ENCODE measurements at regions not wholly inside any gene's neighbourhood (a gene's known extent, or its start where the extent isn't known, plus 50 kb on each side); places are given as distances from the start of the nearest gene placed in this dataset.
"Not testable (repeated sequence)": the region's sequence is repeated elsewhere in the genome, so short reads cannot be mapped to it uniquely, and the experiment has no call there.

DNA sequence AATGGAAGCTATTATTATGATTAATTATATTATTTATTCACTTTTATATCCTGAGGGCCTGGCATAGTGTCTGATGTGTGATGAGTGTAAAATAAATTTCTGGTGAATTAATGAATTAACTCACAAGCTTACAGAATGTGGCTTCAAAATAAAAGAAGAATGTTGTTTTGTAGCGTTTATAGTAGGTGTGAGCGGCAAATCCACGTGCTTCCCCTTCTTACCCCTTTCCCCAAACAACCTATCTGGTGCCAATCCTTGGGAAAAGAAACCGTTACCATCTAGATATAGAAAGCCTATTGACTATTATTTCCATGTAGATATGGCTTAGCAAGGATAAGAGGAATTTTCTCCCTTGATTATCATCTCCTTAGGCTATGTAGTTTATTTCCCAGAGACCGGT lies 144.6 kb upstream of the CITED2 start:
- intact Hi-C loops (cut with micrococcal nuclease): no loop called here

DNA sequence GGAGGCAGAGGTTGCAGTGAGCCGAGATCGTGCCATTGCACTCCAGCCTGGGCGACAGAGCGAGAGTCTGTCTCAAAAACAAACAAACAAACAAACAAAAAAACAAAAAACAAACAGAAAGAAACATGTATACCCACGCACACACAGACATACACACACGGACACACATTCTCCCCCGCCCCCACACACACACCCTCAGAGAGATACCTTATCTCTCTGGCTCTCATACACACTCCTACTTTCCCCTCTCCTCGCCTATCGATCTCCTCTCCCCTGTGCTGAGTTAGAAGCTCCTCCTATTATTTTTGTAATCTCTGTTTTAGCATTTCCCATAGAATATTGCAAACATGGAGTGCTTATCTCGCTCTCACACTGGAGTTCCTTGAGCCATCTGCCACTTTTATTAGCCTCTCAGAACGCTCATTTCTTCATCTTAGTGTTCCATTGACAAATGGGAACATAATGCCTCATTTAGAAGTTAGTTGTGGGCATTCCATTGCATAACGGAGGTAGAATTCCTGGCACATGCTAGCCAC lies 144.2 kb upstream of the CITED2 start:
- intact Hi-C loops (cut with micrococcal nuclease): no loop called here

DNA sequence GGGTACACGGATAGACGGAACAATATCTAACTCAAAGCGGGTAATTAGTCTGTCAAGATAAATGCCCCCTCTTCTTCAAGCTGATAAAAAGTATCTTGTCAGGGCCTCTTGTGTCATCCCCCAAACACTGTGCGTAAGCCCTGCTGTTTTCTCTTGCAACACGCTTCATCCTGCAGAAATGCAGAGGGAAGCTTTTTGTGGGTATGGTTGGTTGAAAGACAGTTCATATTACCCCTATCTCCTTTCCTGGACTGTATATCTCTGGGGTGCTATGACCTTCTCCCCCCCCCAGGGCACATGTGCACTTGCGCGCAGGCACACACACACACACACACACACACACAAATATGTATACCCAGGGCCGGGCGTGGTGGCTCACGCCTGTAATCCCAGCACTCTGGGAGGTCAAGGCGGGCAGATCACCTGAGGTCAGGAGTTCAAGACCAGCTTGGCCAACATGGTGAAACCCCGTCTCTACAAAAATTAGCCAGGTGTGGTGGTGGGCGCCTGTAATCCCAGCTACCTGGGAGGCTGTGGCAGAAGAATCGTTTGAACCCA lies 143.6 kb upstream of the CITED2 start:
- intact Hi-C loops (cut with micrococcal nuclease): not testable (repeated sequence)

DNA sequence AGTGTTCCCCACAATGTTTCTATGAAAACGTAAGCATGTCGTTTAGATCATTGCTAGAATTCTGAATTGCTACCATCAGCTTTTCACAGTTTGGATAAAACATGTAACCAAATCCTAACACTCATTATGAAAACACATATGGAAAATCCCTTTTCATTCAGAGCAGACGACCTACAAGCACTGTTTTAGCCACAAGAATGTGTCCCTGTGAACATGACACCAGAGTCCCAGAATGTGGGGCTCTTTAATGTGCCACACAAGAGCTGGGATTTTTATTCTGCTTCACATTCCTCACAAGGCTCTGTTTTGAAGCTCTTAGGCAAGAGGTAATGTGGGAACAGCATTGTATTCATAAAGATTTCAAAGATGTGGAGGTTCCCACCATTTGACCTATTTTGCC lies 141.1 kb upstream of the CITED2 start:
- intact Hi-C loops (cut with micrococcal nuclease): no loop called here

DNA sequence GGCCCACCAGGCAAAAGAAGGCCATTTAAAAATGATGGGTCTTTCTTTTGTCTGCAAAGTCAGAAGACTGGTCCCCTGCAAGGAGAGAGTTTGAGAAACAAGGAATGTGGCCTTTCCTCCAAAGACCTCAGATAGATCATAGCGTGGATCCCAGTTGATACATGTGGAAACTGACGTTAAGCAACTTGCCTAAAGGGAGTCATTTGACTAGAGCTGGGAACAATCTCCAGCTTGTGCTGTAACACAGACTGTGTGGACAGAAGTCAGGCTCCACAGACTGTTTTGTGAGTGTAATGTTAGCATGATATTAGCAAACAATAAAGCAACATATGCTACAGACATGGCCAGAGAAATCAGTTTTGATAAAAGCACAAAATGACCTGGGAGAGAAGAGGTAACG lies 140.4 kb upstream of the CITED2 start:
- intact Hi-C loops (cut with micrococcal nuclease): no loop called here

DNA sequence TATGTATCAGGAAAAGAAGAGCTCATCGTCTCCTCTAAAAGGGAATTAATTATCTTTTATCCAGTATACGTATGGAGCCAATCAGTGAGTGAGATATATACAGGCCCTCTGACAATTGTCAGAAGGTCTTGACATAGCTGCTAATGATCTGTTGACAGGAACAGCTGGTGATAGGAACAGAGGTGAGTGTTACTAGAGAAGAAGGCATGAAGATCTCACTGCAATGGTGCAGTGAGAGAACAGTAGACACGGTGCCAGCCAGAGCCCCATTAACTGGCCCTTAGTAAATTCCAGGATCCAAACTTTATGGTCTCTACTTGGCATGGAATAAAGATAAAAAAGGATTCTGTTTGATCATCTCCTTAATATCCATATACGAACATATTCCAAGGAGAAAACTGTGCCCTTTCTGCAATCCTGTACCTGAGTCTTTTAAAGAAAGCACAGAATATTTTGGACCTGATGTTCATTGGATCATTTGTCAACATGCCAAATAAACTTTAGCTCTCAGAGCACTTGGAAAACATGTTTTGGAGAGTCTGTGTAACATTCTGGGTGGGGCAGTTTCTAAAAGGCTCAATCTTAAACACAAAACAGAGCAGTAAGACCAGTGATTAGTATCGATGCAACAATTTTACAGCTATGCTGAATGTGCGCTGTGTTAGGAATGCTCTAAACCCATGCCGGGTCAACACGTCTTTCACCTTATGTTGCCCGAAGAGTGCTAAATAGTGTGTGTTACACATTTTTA lies 135.8 kb upstream of the CITED2 start:
- intact Hi-C loops (cut with micrococcal nuclease): no loop called here

DNA sequence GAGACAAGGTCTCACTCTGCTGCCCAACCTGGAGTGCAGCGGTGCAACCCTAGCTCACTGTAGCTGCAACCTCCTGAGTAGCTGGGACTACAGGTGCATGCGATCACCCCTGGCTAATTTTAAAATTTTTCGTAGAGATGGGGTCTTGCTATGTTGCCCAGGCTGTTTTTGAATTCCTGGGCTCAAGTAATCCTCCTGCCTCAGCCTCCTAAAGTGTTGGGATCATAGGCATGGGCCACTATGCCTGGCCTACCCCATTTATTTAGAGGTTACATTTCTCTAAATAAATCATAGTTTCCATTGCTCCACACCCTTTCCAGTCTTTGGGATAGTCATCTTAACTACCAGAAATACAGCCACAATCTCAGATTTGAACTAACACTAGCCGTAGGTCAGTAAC lies 134.7 kb upstream of the CITED2 start:
- intact Hi-C loops (cut with micrococcal nuclease): no loop called here

DNA sequence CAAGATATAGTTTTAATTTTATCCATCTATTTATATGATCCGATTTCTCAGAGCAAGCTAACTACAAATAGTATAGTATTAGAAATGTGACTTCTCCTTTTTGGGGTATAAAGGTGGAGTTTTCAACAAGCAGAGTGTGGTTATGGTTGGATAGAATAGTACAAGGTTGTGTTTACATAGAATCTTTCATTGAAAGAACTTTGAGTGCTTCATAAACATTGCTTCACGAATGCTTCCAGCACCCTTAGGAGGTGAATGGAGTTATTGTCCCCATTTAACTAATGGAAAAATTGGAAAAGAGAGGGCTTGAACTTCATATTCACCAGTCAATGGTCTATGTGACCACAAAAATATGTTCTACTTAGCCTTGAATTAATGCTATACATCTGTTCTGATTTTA lies 134.1 kb upstream of the CITED2 start:
- intact Hi-C loops (cut with micrococcal nuclease): no loop called here

DNA sequence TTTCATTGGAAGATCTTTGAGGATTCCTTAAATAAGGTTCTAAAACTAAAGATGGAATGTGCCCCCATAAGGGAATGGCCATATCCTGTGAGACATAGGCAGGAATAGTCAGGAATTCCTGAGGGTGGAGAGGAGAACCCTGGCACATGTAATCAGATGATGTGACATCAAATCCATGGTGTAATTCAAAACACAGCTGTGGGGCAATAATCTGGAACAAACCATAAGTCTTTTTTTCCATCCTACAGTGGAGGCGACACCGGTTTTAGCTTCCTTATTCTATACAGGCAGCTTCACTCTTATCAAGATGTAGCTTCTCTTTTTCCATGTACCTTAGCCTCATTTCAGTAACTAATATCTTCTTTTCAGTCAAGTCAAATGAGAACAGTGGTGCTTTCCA lies 133.6 kb upstream of the CITED2 start:
- intact Hi-C loops (cut with micrococcal nuclease): no loop called here

DNA sequence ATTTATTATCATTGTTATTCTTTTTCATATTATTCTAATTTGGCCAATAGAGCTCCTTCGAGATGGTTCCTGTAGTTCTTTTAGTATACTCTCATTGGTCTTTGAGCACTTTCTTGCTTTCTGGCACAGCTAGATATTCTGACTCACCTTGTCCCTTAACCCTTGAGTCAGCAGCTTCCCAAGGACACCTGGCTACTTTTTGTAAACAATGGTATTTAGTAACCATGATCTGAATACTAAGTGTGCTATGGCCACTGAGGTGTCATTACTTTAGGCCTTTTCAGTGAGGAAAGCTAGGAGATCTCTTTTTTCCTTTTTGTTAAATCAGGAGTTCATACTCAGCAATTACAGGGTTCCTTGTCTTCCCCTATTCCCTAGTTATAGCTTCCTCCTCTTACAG lies 126.5 kb upstream of the CITED2 start:
- intact Hi-C loops (cut with micrococcal nuclease): no loop called here

DNA sequence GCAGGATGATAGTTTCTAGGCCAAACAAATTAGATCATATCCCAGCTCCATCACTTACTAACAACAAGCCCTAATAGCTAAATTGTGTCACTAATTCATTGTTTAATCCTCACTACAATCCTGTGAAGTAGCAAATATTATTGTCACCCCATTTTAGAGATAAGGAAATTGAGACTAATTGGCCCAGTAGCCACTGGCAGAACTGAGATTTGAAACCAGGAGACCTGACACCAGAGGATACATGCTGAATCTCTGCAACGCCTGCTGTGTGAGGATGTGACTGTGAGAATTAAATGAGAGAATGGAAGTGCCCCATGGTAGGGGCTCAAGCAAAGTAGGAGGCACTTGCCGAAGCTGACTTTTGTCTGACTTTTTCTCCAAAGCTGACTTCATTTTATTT lies 124.3 kb upstream of the CITED2 start:
- intact Hi-C loops (cut with micrococcal nuclease): no loop called here

DNA sequence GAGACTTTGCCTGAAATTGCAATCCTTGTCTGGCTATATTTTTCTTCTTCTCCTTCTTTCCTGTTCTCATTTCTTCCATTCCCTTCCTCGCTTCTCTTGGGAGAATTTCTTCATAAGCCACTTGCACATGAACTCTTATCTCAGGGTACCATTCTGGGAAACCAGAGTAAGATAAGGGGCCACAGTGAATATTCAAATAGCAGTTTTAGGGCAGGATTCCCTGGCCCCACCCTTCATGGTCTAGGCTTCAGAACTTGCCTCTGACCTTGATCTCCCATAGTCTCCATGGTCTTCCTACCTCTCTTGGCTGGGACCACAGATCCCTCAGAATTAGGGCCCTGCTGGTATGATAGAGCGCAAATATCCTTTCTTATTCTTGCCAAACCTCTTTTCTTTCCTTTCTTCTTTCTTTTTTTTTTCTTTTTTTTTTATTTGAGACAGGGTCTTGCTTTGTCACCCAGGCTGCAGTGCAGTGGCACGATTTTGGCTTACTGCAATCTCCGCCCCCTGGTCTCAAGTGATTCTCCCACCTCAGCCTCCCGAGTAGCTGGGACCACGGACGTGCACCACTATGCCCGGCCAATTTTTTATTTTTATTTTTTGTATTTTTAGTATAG lies 123.0 kb upstream of the CITED2 start:
- intact Hi-C loops (cut with micrococcal nuclease): no loop called here

DNA sequence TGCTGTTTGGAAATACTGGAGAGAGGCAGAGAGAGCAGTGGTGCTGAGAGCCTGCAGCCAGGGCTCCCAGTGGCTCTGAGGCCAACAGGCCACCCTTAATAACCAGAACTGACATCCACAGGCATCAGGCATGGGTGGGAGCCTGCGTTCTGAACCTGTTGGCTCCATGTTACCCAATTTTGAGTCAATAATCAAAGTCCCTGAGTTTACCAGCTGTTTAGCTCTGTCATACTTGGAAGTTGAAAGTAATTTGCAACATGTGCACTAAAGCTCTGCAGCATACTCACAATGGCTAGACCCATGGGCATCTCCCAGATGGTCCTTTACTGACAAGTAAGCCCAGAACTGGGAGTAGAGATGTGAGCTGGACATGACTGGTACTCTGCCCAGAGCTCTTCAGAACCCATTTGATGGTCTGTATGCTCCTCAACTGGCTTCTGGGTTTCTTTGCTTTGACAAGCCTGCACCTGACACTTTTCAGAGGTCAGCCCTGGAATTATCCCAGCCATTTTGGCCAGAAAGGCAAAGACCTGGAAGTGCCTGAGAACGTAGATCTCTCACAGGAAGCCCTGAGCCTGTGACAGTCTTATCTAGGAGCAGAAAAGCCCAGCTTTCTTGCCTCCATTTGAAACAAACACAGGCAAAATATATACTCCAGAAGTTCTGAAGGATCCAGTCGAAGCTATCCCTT lies 122.4 kb upstream of the CITED2 start:
- intact Hi-C loops (cut with micrococcal nuclease): no loop called here

DNA sequence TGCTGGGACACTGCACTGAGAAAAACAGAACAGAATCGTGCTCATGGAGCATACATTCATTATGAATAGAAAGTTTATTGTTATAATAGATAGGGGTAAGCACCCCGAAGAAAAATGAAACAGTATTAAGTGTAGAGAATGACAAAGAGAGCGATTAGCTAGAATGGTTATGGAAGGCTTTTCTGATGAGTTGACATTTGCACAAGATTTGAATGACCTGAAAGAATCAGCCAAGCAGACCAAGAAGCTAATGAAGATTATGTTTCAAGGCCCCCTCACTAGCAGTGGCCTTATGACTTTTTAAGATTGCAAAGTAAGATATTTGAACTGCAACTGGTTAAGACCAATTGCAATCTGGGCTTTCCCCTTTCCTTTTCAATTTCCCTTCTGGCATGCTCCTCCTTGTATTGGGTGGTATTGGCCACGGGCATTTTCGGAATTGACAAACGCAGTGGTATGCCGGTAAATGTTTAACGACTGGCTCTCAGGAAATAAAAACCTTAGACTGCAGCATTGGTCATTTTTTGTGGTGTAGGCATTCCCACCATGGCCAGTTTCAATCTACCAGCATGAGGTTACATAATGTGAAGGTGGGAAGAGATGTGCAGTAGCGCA lies 120.0 kb upstream of the CITED2 start:
- intact Hi-C loops (cut with micrococcal nuclease): no loop called here

DNA sequence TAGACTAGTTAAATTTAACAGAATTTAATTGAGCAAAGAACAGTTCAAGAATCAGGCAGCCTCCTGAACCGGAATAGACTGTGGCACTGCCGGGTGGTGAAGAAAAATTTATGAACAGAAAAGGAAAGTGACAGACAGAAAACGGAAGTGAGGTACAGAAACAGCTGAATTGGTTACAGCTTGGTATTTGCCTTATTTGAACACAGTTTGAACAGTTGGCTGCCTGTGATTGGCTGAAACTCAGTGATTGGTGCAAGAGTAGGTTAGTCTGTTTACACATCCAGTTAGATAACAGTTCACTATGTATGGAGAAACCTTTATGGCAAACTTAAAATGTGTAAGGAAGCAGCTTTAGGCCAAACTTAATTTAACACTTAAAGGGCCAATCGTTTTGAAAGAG lies 116.0 kb upstream of the CITED2 start:
- intact Hi-C loops (cut with micrococcal nuclease): no loop called here

DNA sequence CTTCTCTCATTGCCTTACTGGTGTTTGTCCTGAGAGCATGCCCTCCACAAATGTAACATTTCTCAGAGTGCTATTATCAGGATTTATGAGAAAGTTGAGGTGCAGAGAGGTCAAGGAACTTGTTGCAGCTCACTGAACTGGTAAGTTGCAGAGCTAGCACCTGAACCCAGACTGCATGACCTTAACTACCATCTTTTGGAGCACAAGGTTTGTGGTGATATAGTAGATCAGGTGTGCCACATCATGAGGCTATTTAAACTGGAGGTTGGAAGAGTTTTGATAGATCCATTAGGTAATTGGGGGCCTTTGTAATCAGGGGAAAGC lies 112.0 kb upstream of the CITED2 start:
- intact Hi-C loops (cut with micrococcal nuclease): no loop called here

DNA sequence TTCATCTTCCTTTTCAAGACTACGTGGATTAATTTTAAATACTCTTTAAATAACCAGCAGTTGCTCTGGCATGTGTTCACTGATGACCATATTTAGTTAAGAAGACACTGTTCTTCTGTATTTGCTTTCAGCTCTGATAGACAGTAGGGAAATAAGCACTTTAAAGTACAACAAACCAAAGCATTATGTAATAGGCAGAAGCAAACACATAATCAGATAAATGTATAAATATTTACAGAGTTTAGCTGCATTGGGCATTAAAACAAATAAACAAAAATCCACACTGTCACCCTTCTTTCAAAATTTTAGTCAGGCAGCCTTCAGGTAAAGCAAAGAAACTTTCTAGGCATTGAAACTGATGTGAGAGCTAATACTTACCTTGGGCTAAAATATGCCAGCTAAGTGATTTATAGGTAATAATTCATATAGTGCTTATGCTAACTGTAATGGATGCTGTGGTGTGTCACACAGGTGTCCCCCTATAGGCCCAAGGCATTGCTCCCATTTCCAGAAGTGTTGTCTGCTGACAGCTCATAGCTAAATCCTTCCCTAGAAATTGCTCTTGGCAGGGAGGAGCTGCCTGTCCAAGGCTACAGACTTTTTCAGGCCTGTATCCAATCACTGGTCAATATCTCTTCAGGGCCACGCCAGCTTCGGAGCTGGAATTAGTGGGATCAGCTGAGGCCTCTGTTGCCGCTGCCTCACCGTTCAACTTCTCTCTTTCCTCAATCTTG lies 111.5 kb upstream of the CITED2 start:
- intact Hi-C loops (cut with micrococcal nuclease): no loop called here

DNA sequence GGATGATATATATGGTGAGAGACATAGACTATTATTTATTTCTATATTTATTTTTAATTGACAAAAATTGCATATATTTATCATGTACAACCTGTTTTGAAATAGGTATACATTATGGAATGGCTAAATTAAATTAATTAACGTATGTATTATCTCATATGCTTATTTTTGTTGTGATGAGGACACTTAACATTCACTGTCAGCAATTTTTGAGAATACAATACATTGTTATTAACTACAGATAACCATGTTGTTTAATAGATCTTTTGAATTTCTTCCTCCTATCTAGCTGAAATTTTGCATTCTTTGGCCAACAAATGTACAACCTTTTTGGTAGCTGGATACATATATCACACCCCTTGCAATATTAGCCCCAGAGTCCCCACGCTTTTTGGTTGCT lies 110.7 kb upstream of the CITED2 start:
- intact Hi-C loops (cut with micrococcal nuclease): no loop called here

DNA sequence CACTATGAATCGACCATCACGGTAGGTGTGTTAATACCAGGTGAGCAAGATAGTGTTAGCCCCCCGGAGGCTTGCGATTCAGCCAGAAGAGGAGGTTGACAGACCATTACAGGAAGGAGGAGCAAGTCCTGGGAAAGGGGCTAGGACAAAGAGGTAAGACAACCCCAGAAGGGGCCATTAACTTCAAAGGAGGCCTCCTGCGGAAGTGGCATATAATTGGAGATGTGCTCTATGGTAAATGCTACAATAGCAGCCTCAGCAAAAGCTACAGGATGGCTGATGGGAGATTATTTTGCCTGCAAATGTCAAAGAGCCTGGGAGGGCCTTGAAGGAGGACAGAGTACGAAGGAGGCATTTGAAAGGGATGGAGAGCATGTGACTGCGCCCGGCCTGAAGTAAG lies 108.6 kb upstream of the CITED2 start:
- intact Hi-C loops (cut with micrococcal nuclease): no loop called here

DNA sequence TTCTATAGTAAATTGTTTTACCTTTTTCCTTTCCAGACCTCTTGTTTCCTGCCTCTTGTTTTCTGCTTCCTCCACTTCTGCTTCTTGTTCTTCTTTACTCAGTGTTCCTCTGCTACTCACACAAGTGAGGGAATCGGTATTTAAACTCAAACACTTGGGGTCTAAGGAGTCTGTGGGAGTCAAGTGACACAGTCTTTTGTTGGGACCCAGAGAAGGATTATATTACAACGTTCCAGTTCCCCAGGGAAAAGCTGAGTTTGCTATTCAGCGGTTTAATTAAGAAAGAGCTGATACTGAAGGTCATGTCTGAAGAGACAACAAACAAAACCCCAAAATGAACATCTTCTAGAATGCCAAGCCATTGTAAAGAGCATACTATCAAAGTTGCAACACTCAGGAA lies 107.8 kb upstream of the CITED2 start:
- intact Hi-C loops (cut with micrococcal nuclease): no loop called here

Measured in T-helper 2 cell treated with Interferon-gamma antibody and Interleukin-4, amounts not matched to agents 100 ng/mL and 5 ng/mL, for 36 hours (primary cell).